K562 (cell line): ENCODE measurements at regions not wholly inside any gene's neighbourhood (a gene's known extent, or its start where the extent isn't known, plus 50 kb on each side); places are given as distances from the start of the nearest gene placed in this dataset.

Experiments
- AFF1 ChIP-seq, 2 experiments: fragments of 450-650 bp; IDR thresholded peaks; 2 replicates each; pipeline ENCODE4 v1.6.1; 2018; ENCODE audit warnings: mild to moderate bottlenecking in 2 of 2, low read depth in 1 of 2; ENCODE audit not compliant: partially characterized antibody in 2 of 2
- ERF ChIP-seq: fragments of 450-650 bp; formaldehyde crosslinking; IDR thresholded peaks from 2 replicates; pipeline ENCODE4 v1.4.0; 2020; ENCODE audit warnings: mild to moderate bottlenecking, mixed read lengths
- HNRNPL ChIP-seq: fragments of 200-400 bp; formaldehyde crosslinking; IDR thresholded peaks from 2 replicates; pipeline ENCODE4 v1.6.1; 2017; ENCODE audit warnings: low read depth, mild to moderate bottlenecking, low read length
- KLF13 ChIP-seq: fragments of 450-650 bp; IDR thresholded peaks from 2 replicates; pipeline ENCODE4 v1.6.1; 2016; ENCODE audit warnings: missing genetic modification characterization, low read depth, mild to moderate bottlenecking, missing compliant biosample characterization, moderate library complexity, borderline replicate concordance
- SETDB1 ChIP-seq: IDR thresholded peaks from one replicate; pipeline ENCODE4 v1.6.1; 2012; ENCODE audit warnings: low read length, control low read depth, inconsistent platforms
- TRIM25 ChIP-seq: fragments of 450-650 bp; IDR thresholded peaks from 2 replicates; pipeline ENCODE4 v1.7.0; 2016; ENCODE audit warnings: borderline replicate concordance

DNA sequence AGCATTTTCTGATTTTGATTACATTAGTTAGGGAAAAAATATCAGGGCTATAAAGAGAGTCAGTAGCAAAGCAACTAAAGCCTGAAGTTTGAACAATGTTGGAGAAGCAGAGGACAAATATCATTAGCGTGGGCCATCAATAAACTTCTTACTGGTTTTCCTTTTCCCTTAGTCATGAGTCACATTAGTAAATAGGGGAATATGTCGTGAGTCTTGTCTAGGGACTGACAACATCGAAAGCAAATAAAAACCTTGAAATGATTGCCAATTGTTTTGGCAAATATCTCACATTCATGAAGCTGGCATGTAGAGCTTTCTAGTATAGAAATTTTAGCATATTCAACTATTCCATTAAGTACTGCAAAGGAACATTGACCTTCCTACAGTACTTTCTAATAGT lies 806.0 kb upstream of the SORCS1 start (continued):
- TF ChIP-seq AFF1 (IDR thresholded peaks at IDR 0.05; ENCODE audit: low read depth in 1 of 2, partially characterized antibody in 2 of 2) = no peak
- no peak for TF ChIP-seq KLF13
- no peak for TF ChIP-seq SETDB1
- TF ChIP-seq HNRNPL = no peak
- TF ChIP-seq TRIM25 = no peak
- no peak for TF ChIP-seq ERF (CRISPR knock-in tag)
